Testis (tissue), 2 donors: ENCODE measurements at regions not wholly inside any gene's neighbourhood (a gene's known extent, or its start where the extent isn't known, plus 50 kb on each side); places are given as distances from the start of the nearest gene placed in this dataset.

Experiments used
- POLR2A ChIP-seq: fragments of 450-650 bp; IDR thresholded peaks from one replicate; pipeline ENCODE4 v1.6.1; 2017; ENCODE audit warnings: antibody characterized with exemption, mild to moderate bottlenecking, moderate library complexity
- TF ChIP-seq, protein P1 (sequence below), 3 experiments: fragments of 450-650 bp in 2 of 3; fragments of 200-600 bp in 1 of 3; sonication (generic) in 1 of 3; IDR thresholded peaks; one replicate each; pipeline ENCODE4 v1.5.1; 2016 to 2019; ENCODE audit warnings: antibody characterized with exemption in 3 of 3, mild to moderate bottlenecking in 2 of 3, moderate library complexity in 1 of 3

- TF ChIP-seq, protein P1, sequence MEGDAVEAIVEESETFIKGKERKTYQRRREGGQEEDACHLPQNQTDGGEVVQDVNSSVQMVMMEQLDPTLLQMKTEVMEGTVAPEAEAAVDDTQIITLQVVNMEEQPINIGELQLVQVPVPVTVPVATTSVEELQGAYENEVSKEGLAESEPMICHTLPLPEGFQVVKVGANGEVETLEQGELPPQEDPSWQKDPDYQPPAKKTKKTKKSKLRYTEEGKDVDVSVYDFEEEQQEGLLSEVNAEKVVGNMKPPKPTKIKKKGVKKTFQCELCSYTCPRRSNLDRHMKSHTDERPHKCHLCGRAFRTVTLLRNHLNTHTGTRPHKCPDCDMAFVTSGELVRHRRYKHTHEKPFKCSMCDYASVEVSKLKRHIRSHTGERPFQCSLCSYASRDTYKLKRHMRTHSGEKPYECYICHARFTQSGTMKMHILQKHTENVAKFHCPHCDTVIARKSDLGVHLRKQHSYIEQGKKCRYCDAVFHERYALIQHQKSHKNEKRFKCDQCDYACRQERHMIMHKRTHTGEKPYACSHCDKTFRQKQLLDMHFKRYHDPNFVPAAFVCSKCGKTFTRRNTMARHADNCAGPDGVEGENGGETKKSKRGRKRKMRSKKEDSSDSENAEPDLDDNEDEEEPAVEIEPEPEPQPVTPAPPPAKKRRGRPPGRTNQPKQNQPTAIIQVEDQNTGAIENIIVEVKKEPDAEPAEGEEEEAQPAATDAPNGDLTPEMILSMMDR (IDR thresholded peaks at IDR 0.05) = no peak
- no peak for TF ChIP-seq POLR2A
These were observed 73.1 kb upstream of the RMDN2 start for GRCh38 chr2:37851828-37852584.
